A549 (cell line): ENCODE measurements at regions not wholly inside any gene's neighbourhood (a gene's known extent, or its start where the extent isn't known, plus 50 kb on each side); places are given as distances from the start of the nearest gene placed in this dataset.
"Not testable (repeated sequence)": the region's sequence is repeated elsewhere in the genome, so short reads cannot be mapped to it uniquely, and the experiment has no call there.

Source experiments
- ATAC-seq, 2 experiments: fragments of 200-7000 bp in 1 of 2; fragments of >200 bp in 1 of 2; cut with Nextera tagmentation in 1 of 2; cut with Tn5 transposase in 1 of 2; 3 replicates each; pipeline versions ENCODE4 v1.8.0 to v1.9.1; 2018 to 2020; ENCODE audit warnings: mild to moderate bottlenecking in 1 of 2, moderate library complexity in 1 of 2
- CTCF ChIA-PET: fragments of 300-600 bp; sonication (Branson Sonifier 250); formaldehyde crosslinking; extraction: SDS; loops from one replicate; lab custom pipeline; 2021; ENCODE audit warnings: antibody characterized with exemption, inconsistent platforms; lab: Yijun Ruan, JAX
- POLR2A ChIA-PET: fragments of 350-600 bp; formaldehyde crosslinking; extraction: SDS; loops from one replicate; lab custom pipeline; 2021; ENCODE audit warnings: antibody characterized with exemption, inconsistent platforms; lab: Yijun Ruan, JAX
- DNase-seq, 2 experiments: peaks; one replicate each; pipeline versions ENCODE4 v3.0.0 to v3.0.0-alpha.2; 2011 to 2016; ENCODE audit warnings: low read depth in 1 of 2, low spot score in 1 of 2
- FAIRE-seq: peaks from 2 replicates; lab custom pipeline; 2011; peaks lifted over from hg19 to GRCh38; lab: Jason Lieb, UNC
- H3K27ac ChIP-seq, 2 experiments: fragments of >200 bp; sonication (Bioruptor Twin); formaldehyde crosslinking; 3 replicates each; pipeline ENCODE4 v1.5.1; 2016 to 2017
- H3K4me1 ChIP-seq: fragments of >200 bp; sonication (Bioruptor Twin); formaldehyde crosslinking; 3 replicates; pipeline ENCODE4 v1.6.1; 2016
- H3K4me2 ChIP-seq: fragments of >200 bp; sonication (Bioruptor Twin); formaldehyde crosslinking; 3 replicates; pipeline ENCODE4 v1.6.1; 2016
- H3K4me3 ChIP-seq: fragments of >200 bp; sonication (Bioruptor Twin); formaldehyde crosslinking; 3 replicates; pipeline ENCODE4 v1.5.1; 2016
- H3K9me3 ChIP-seq: fragments of >200 bp; sonication (Bioruptor Twin); formaldehyde crosslinking; 3 replicates; pipeline ENCODE4 v1.6.1; 2016
- CBX8 ChIP-seq: fragments of 200-600 bp; sonication (generic); IDR thresholded peaks from 2 replicates; pipeline ENCODE4 v1.6.1; 2016
- FOSL2 ChIP-seq, 2 experiments: fragments of 450-650 bp in 1 of 2; fragments of >200 bp in 1 of 2; sonication (Bioruptor Twin) in 1 of 2; formaldehyde crosslinking; IDR thresholded peaks; 2 replicates each; pipeline versions ENCODE4 v1.5.0 to v1.6.1; 2016 to 2020; ENCODE audit warnings: mild to moderate bottlenecking in 1 of 2, moderate library complexity in 1 of 2
- FOXS1 ChIP-seq: fragments of 250-450 bp; sonication (Bioruptor Pico); IDR thresholded peaks from 2 replicates; pipeline ENCODE4 v1.5.0; 2020; ENCODE audit warnings: mild to moderate bottlenecking, moderate library complexity
- GATA3 ChIP-seq: IDR thresholded peaks from 2 replicates; pipeline ENCODE4 v1.6.1; 2012; ENCODE audit warnings: borderline replicate concordance
- HES2 ChIP-seq: fragments of >200 bp; sonication (Bioruptor Twin); formaldehyde crosslinking; IDR thresholded peaks from 2 replicates; pipeline ENCODE4 v1.6.1; 2016
- HOXB13 ChIP-seq: fragments of 250-450 bp; sonication (Bioruptor Pico); IDR thresholded peaks from 2 replicates; pipeline ENCODE4 v1.5.0; 2020; ENCODE audit warnings: low read depth, mild to moderate bottlenecking, moderate library complexity
- JUN ChIP-seq, 2 experiments: fragments of >200 bp; sonication (Bioruptor Twin); formaldehyde crosslinking; IDR thresholded peaks; 2 replicates in 1 of 2; 3 replicates in 1 of 2; pipeline ENCODE4 v1.6.1; 2016 to 2017
- KDM5A ChIP-seq: fragments of 200-600 bp; sonication (generic); IDR thresholded peaks from 2 replicates; pipeline ENCODE4 v1.6.1; 2016; ENCODE audit warnings: antibody characterized with exemption, mild to moderate bottlenecking
- MAX ChIP-seq: IDR thresholded peaks from 2 replicates; pipeline ENCODE4 v1.6.1; 2012
- MYC ChIP-seq: IDR thresholded peaks from 2 replicates; pipeline ENCODE4 v1.6.1; 2012; ENCODE audit warnings: mild to moderate bottlenecking, inconsistent platforms, low read length, improper control_type of control experiment, borderline replicate concordance
- NFE2L2 ChIP-seq: fragments of 150-350 bp; conservative IDR thresholded peaks from 2 replicates; pipeline ENCODE4 v1.6.1; 2014; ENCODE audit warnings: low read length
- PBX3 ChIP-seq: IDR thresholded peaks from 2 replicates; pipeline ENCODE4 v1.6.1; 2012
- PHF8 ChIP-seq: fragments of 200-600 bp; sonication (generic); IDR thresholded peaks from 2 replicates; pipeline ENCODE4 v1.6.1; 2016; ENCODE audit warnings: low read depth, mild to moderate bottlenecking, antibody characterized with exemption, moderate library complexity, borderline replicate concordance
- POLR2AphosphoS2 ChIP-seq: conservative IDR thresholded peaks from 2 replicates; pipeline ENCODE4 v1.6.1; 2012; ENCODE audit warnings: low read length, improper control_type of control experiment, inconsistent platforms
- RAD21 ChIP-seq, 2 experiments: fragments of >200 bp in 1 of 2; sonication (Bioruptor Twin) in 1 of 2; formaldehyde crosslinking in 1 of 2; IDR thresholded peaks in 1 of 2; conservative IDR thresholded peaks in 1 of 2; 2 replicates in 1 of 2; 3 replicates in 1 of 2; pipeline ENCODE4 v1.6.1; 2012 to 2018; ENCODE audit warnings: inconsistent platforms in 1 of 2
- RCOR1 ChIP-seq: fragments of 150-350 bp; IDR thresholded peaks from 2 replicates; pipeline ENCODE4 v1.6.1; 2014; ENCODE audit warnings: antibody characterized with exemption, low read length, low read depth
- RFX5 ChIP-seq: fragments of 450-650 bp; IDR thresholded peaks from 2 replicates; pipeline ENCODE4 v1.7.1; 2014; ENCODE audit warnings: antibody characterized with exemption, mild to moderate bottlenecking, moderate library complexity
- SMC3 ChIP-seq: fragments of >200 bp; sonication (Bioruptor Twin); formaldehyde crosslinking; IDR thresholded peaks from 3 replicates; pipeline ENCODE4 v1.6.1; 2018; ENCODE audit warnings: inconsistent platforms
- ZC3H11A ChIP-seq: fragments of 450-650 bp; IDR thresholded peaks from 2 replicates; pipeline ENCODE4 v1.6.1; 2014; ENCODE audit warnings: antibody characterized with exemption, mild to moderate bottlenecking
- ZNF302 ChIP-seq: fragments of 250-450 bp; sonication (Bioruptor Pico); IDR thresholded peaks from 2 replicates; pipeline ENCODE4 v1.9.0; 2021; ENCODE audit warnings: inconsistent platforms, mild to moderate bottlenecking, moderate library complexity
- ZSCAN20 ChIP-seq: fragments of 250-450 bp; sonication (Bioruptor Pico); IDR thresholded peaks from 2 replicates; pipeline ENCODE4 v1.8.0; 2022; ENCODE audit warnings: mild to moderate bottlenecking, moderate library complexity
- WGBS: methylation state at CpG from one replicate; pipeline ENCODE4 v1.1.6; 2017; ENCODE audit errors: missing lambda C conversion rate; 5-methylcytosine and 5-hydroxymethylcytosine counted together

GRCh38 chr11:91066456-91067047, 843.7 kb upstream of the CHORDC1 start:
- no peak for DNase-seq
- ATAC-seq: no peak
- no peak for TF ChIP-seq GATA3
- TF ChIP-seq RCOR1: no peak
- no peak for TF ChIP-seq PHF8
- no peak for TF ChIP-seq HES2
- no peak for TF ChIP-seq ZSCAN20 (CRISPR knock-in tag)
- no peak for TF ChIP-seq ZNF302
- TF ChIP-seq RFX5: no peak
- no peak for TF ChIP-seq FOSL2 (IDR thresholded peaks at IDR 0.05)
- no peak for TF ChIP-seq FOSL2 (CRISPR knock-in tag; IDR thresholded peaks at IDR 0.05)
- Histone ChIP-seq H3K9me3 (no peaks in the 10 kb centered on the region), H3K4me3 (no peak overlapping the region), H3K4me2 (no peak overlapping the region), H3K27ac (no peak overlapping the region), H3K4me1 (no peaks in the 10 kb centered on the region)
- WGBS: 65% methylated on average over 5 of the region's 5 CpGs
- ChIA-PET CTCF (no interaction called here), POLR2A (no interaction called here)
- FAIRE-seq: no peak

- CTCF ChIA-PET, H3K4me1 ChIP-seq, DNase-seq, H3K4me2 ChIP-seq, H3K9me3 ChIP-seq, ATAC-seq, H3K4me3 ChIP-seq, POLR2A ChIA-PET, H3K27ac ChIP-seq, FAIRE-seq: not testable (repeated sequence)
- WGBS: 92% methylated on average over 4 of the region's 29 CpGs
These were observed 840.5 kb upstream of the CHORDC1 start for GRCh38 chr11:91063399-91063798.

- peaks cover 10% of the 10 kb centered on the region; the same call in 2 of the 3 replicates for H3K9me3 ChIP-seq
These were observed 825.0 kb upstream of the CHORDC1 start for GRCh38 chr11:91047882-91048281.

GRCh38 chr11:91046261-91046660, 823.4 kb upstream of the CHORDC1 start:
- DNase-seq (no peak), ATAC-seq (no peak), FAIRE-seq (no peak)
- Histone ChIP-seq H3K9me3 (peaks cover 10% of the 10 kb centered on the region; the same call in 2 of the 3 replicates), H3K4me1 (no peaks in the 10 kb centered on the region), H3K27ac (no peak overlapping the region), H3K4me3 (no peak overlapping the region), H3K4me2 (no peak overlapping the region)
- WGBS: 70% methylated on average over 6 of the region's 6 CpGs
- CTCF ChIA-PET: no interaction called here
- TF ChIP-seq ZC3H11A: no peak
- TF ChIP-seq JUN (IDR thresholded peaks at IDR 0.05): no peak
- no peak for TF ChIP-seq KDM5A
- TF ChIP-seq MYC: no peak
- TF ChIP-seq RCOR1: no peak
- TF ChIP-seq CBX8: no peak
- TF ChIP-seq FOXS1 (CRISPR knock-in tag): no peak
- no peak for TF ChIP-seq POLR2AphosphoS2
- no peak for TF ChIP-seq SMC3
- no peak for TF ChIP-seq NFE2L2
- TF ChIP-seq RAD21 (conservative IDR thresholded peaks at IDR 0.05 in 1 of 2, IDR thresholded peaks at IDR 0.05 in 1 of 2): no peak
- TF ChIP-seq MAX: no peak
- POLR2A ChIA-PET: no interaction called here

More at GRCh38 chr11:91047882-91048281, 825.0 kb upstream of the CHORDC1 start:
- DNase-seq (no peak), FAIRE-seq (no peak), ATAC-seq (no peak)
- 74% methylated on average over 2 of the region's 2 CpGs for WGBS
- TF ChIP-seq JUN (IDR thresholded peaks at IDR 0.05) (no peak), PBX3 (no peak), HOXB13 (no peak)
- no peak overlapping the region for H3K4me3 ChIP-seq
- no peak overlapping the region for H3K4me2 ChIP-seq
- H3K4me1 ChIP-seq: no peaks in the 10 kb centered on the region
- ChIA-PET CTCF (no interaction called here), POLR2A (no interaction called here)
- no peak overlapping the region for H3K27ac ChIP-seq
